GM12892 (cell line): ENCODE measurements at regions not wholly inside any gene's neighbourhood (a gene's known extent, or its start where the extent isn't known, plus 50 kb on each side); places are given as distances from the start of the nearest gene placed in this dataset.

ENCODE experiments used
- POLR2A ChIP-seq: IDR thresholded peaks from 2 replicates; pipeline ENCODE4 v1.6.1; 2011; ENCODE audit warnings: low read depth, low read length, control low read depth
- POLR2AphosphoS5 ChIP-seq: IDR thresholded peaks from 2 replicates; pipeline ENCODE4 v1.6.1; 2011; ENCODE audit warnings: low read depth, low read length, control low read depth
- TAF1 ChIP-seq: IDR thresholded peaks from 2 replicates; pipeline ENCODE4 v1.6.1; 2011; ENCODE audit warnings: low read depth, mild to moderate bottlenecking, control low read depth, low read length, borderline replicate concordance

DNA sequence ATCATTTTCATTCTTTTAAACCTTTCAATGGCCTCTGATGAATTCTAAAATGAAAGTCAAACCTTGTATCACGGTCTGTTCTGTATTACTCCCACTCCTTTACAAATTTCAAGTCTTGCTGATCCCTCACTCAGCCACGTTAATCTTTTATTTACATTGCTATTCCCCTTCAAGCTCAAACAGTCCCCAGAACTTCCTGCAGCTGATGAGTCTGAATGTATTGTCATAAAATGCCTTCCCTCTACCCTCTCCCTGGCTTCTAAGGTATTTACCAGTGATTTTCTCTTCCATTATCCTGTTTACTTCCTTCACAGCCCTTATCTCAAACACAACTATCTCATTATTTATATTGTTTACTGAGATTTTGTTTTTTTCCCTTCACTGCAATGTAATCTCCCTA lies 562.3 kb upstream of the C9orf72 start:
- TF ChIP-seq POLR2AphosphoS5 (no peak), POLR2A (no peak), TAF1 (no peak)
